ENCODE measurements at regions not wholly inside any gene's neighbourhood (a gene's known extent, or its start where the extent isn't known, plus 50 kb on each side); places are given as distances from the start of the nearest gene placed in this dataset.
A peak's percentile ranks its signal among the peaks of the same experiment; 100 is the strongest.

GRCh38 chr11:8340296-8340695, 76.6 kb upstream of the LMO1 start:
- no peak overlapping the region for H3K4me3 ChIP-seq
- H3K27me3 ChIP-seq, result no peaks in the 10 kb centered on the region
- no peaks in the 10 kb centered on the region for H3K9me3 ChIP-seq
- H3K36me3 ChIP-seq, result no peaks in the 10 kb centered on the region
- DNase-seq, result no peak

GRCh38 chr11:8339592-8340022, 75.9 kb upstream of the LMO1 start:
- H3K27me3 ChIP-seq, result no peaks in the 10 kb centered on the region
- H3K9me3 ChIP-seq, result no peaks in the 10 kb centered on the region
- DNase-seq, result no peak
- no peaks in the 10 kb centered on the region for H3K36me3 ChIP-seq
- no peak overlapping the region for H3K4me3 ChIP-seq

- Histone ChIP-seq H3K27me3 (no peaks in the 10 kb centered on the region), H3K36me3 (no peaks in the 10 kb centered on the region), H3K4me3 (no peak overlapping the region), H3K9me3 (no peaks in the 10 kb centered on the region)
- peak; percentile 44 for DNase-seq
Observed at GRCh38 chr11:8338138-8338537, 74.5 kb upstream of the LMO1 start.

- no peaks in the 10 kb centered on the region for H3K9me3 ChIP-seq
- no peak overlapping the region for H3K4me3 ChIP-seq
- no peaks in the 10 kb centered on the region for H3K27me3 ChIP-seq
- no peak for DNase-seq
- no peaks in the 10 kb centered on the region for H3K36me3 ChIP-seq
Observed at GRCh38 chr11:8337130-8337795, 73.6 kb upstream of the LMO1 start.

- Histone ChIP-seq H3K27me3 (no peaks in the 10 kb centered on the region), H3K36me3 (no peaks in the 10 kb centered on the region)
- DNase-seq, result no peak
Observed at GRCh38 chr11:8336356-8337129, 72.9 kb upstream of the LMO1 start.

GRCh38 chr11:8335683-8336082, 72.0 kb upstream of the LMO1 start:
- Histone ChIP-seq H3K4me3 (no peak overlapping the region), H3K27me3 (no peaks in the 10 kb centered on the region), H3K9me3 (no peaks in the 10 kb centered on the region), H3K36me3 (no peaks in the 10 kb centered on the region)
- no peak for DNase-seq

More at GRCh38 chr11:8336356-8337129, 72.9 kb upstream of the LMO1 start:
- Histone ChIP-seq H3K9me3 (no peaks in the 10 kb centered on the region), H3K4me3 (no peak overlapping the region)

- Histone ChIP-seq H3K4me3 (no peak overlapping the region), H3K27me3 (no peaks in the 10 kb centered on the region), H3K36me3 (no peaks in the 10 kb centered on the region), H3K9me3 (no peaks in the 10 kb centered on the region)
- DNase-seq, result no peak
Observed at GRCh38 chr11:8335186-8335585, 71.5 kb upstream of the LMO1 start.

GRCh38 chr11:8333811-8334401, 70.2 kb upstream of the LMO1 start:
- peak; percentile 56 for DNase-seq
- no peaks in the 10 kb centered on the region for H3K36me3 ChIP-seq
- no peaks in the 10 kb centered on the region for H3K9me3 ChIP-seq
- no peak overlapping the region for H3K4me3 ChIP-seq
- no peaks in the 10 kb centered on the region for H3K27me3 ChIP-seq

- Histone ChIP-seq H3K36me3 (no peaks in the 10 kb centered on the region), H3K27me3 (no peaks in the 10 kb centered on the region), H3K4me3 (no peak overlapping the region), H3K9me3 (no peaks in the 10 kb centered on the region)
- no peak for DNase-seq
Observed at GRCh38 chr11:8333376-8333775, 69.7 kb upstream of the LMO1 start.

- Histone ChIP-seq H3K9me3 (no peaks in the 10 kb centered on the region), H3K36me3 (no peaks in the 10 kb centered on the region)
Observed at GRCh38 chr11:8332891-8333290, 69.2 kb upstream of the LMO1 start.

GRCh38 chr11:8332196-8332595, 68.5 kb upstream of the LMO1 start:
- Histone ChIP-seq H3K9me3 (no peaks in the 10 kb centered on the region), H3K27me3 (no peaks in the 10 kb centered on the region), H3K4me3 (no peak overlapping the region), H3K36me3 (no peaks in the 10 kb centered on the region)
- no peak for DNase-seq

More at GRCh38 chr11:8332891-8333290, 69.2 kb upstream of the LMO1 start:
- no peak overlapping the region for H3K4me3 ChIP-seq
- DNase-seq, result no peak
- no peaks in the 10 kb centered on the region for H3K27me3 ChIP-seq

GRCh38 chr11:8331767-8332166, 68.1 kb upstream of the LMO1 start:
- Histone ChIP-seq H3K4me3 (no peak overlapping the region), H3K27me3 (no peaks in the 10 kb centered on the region), H3K9me3 (no peaks in the 10 kb centered on the region), H3K36me3 (no peaks in the 10 kb centered on the region)
- DNase-seq, result peak; percentile 27

- H3K27me3 ChIP-seq, result no peaks in the 10 kb centered on the region
- DNase-seq, result no peak
- H3K36me3 ChIP-seq, result no peaks in the 10 kb centered on the region
- H3K4me3 ChIP-seq, result no peak overlapping the region
- no peaks in the 10 kb centered on the region for H3K9me3 ChIP-seq
Observed at GRCh38 chr11:8330896-8331295, 67.2 kb upstream of the LMO1 start.

- H3K9me3 ChIP-seq, result no peaks in the 10 kb centered on the region
- no peaks in the 10 kb centered on the region for H3K27me3 ChIP-seq
- DNase-seq, result no peak
- H3K36me3 ChIP-seq, result no peaks in the 10 kb centered on the region
- no peak overlapping the region for H3K4me3 ChIP-seq
Observed at GRCh38 chr11:8330404-8330803, 66.7 kb upstream of the LMO1 start.

GRCh38 chr11:8329847-8330361, 66.2 kb upstream of the LMO1 start:
- H3K27me3 ChIP-seq, result no peaks in the 10 kb centered on the region
- no peak overlapping the region for H3K4me3 ChIP-seq
- DNase-seq, result no peak
- H3K9me3 ChIP-seq, result no peaks in the 10 kb centered on the region
- H3K36me3 ChIP-seq, result no peaks in the 10 kb centered on the region

- Histone ChIP-seq H3K4me3 (no peak overlapping the region), H3K27me3 (no peaks in the 10 kb centered on the region), H3K36me3 (no peaks in the 10 kb centered on the region), H3K9me3 (no peaks in the 10 kb centered on the region)
- no peak for DNase-seq
Observed at GRCh38 chr11:8329336-8329735, 65.7 kb upstream of the LMO1 start.

- Histone ChIP-seq H3K36me3 (no peaks in the 10 kb centered on the region), H3K4me3 (no peak overlapping the region), H3K27me3 (no peaks in the 10 kb centered on the region), H3K9me3 (no peaks in the 10 kb centered on the region)
- peak; percentile 81 for DNase-seq
Observed at GRCh38 chr11:8328848-8329330, 65.2 kb upstream of the LMO1 start.
